ENCODE measurements at regions not wholly inside any gene's neighbourhood (a gene's known extent, or its start where the extent isn't known, plus 50 kb on each side); places are given as distances from the start of the nearest gene placed in this dataset.

- H2AFZ ChIP-seq (ENCODE audit: low read depth, low read length), result no peak overlapping the region
- H3K27ac ChIP-seq (ENCODE audit: low read length, poor library complexity, severe bottlenecking), result no peak overlapping the region
- no peak overlapping the region for H3K14ac ChIP-seq (ENCODE audit: low read length in 2 of 2)
- no peak overlapping the region for H3K4me3 ChIP-seq (ENCODE audit: insufficient read depth in 1 of 2, low read depth in 1 of 2, low read length in 2 of 2)
- no peaks in the 10 kb centered on the region for H3K36me3 ChIP-seq (ENCODE audit: control insufficient read depth in 1 of 2, insufficient read depth in 2 of 2, low read depth in 1 of 2, low read length in 2 of 2)
- no peak overlapping the region for H2AK5ac ChIP-seq (ENCODE audit: low read length, severe bottlenecking)
- H3K18ac ChIP-seq (ENCODE audit: low read depth in 1 of 2, low read length in 2 of 2), result no peak overlapping the region
- no peak overlapping the region for H3K4ac ChIP-seq (ENCODE audit: low read depth in 1 of 2, low read length in 2 of 2)
- no peaks in the 10 kb centered on the region for H3K27me3 ChIP-seq (ENCODE audit: control insufficient read depth in 1 of 2, insufficient read depth in 1 of 2, low read length in 2 of 2)
- H2BK12ac ChIP-seq (ENCODE audit: low read length in 2 of 2), result no peak overlapping the region
- no peak overlapping the region for H3K4me2 ChIP-seq (ENCODE audit: low read length, poor library complexity, severe bottlenecking)
- peaks cover 3% of the 10 kb centered on the region for H3K9me3 ChIP-seq (ENCODE audit: control insufficient read depth, low read length)
- H3K79me1 ChIP-seq (replicated peaks; ENCODE audit: low read length, poor library complexity, severe bottlenecking), result no peaks in the 10 kb centered on the region
- no peak for DNase-seq
- no peak overlapping the region for H2BK120ac ChIP-seq (ENCODE audit: low read depth, low read length)
- no peak overlapping the region for H2BK5ac ChIP-seq (ENCODE audit: low read depth, low read length, poor library complexity, severe bottlenecking)
- 92% methylated on average over 3 of the region's 3 CpGs for WGBS
- no peak overlapping the region for H3K23ac ChIP-seq (ENCODE audit: low read length in 2 of 2)
- no peak overlapping the region for H4K91ac ChIP-seq (ENCODE audit: low read length)
- H3K9ac ChIP-seq (ENCODE audit: low read length), result no peak overlapping the region
- H2BK15ac ChIP-seq (ENCODE audit: low read depth, poor library complexity, severe bottlenecking), result no peak overlapping the region
- no peaks in the 10 kb centered on the region for H3K4me1 ChIP-seq (ENCODE audit: control insufficient read depth, insufficient read depth, low read depth, low read length)
- no peak overlapping the region for H4K8ac ChIP-seq (ENCODE audit: low read length)
Measured at GRCh38 chr3:170785454-170785853, 84.5 kb downstream of the RPL22L1 start.

- H2BK15ac ChIP-seq (ENCODE audit: low read depth, poor library complexity, severe bottlenecking), result no peak overlapping the region
- no peak overlapping the region for H2AFZ ChIP-seq (ENCODE audit: low read depth, low read length)
- H3K27ac ChIP-seq (ENCODE audit: low read length, poor library complexity, severe bottlenecking), result no peak overlapping the region
- DNase-seq, result no peak
- no CpG with 5 or more reads among the region's 2 CpGs for WGBS
- no peaks in the 10 kb centered on the region for H3K4me1 ChIP-seq (ENCODE audit: control insufficient read depth, insufficient read depth, low read depth, low read length)
- no peak overlapping the region for H3K4me2 ChIP-seq (ENCODE audit: low read length, poor library complexity, severe bottlenecking)
- H2AK5ac ChIP-seq (ENCODE audit: low read length, severe bottlenecking), result no peak overlapping the region
- H3K23ac ChIP-seq (ENCODE audit: low read length in 2 of 2), result no peak overlapping the region
- no peak overlapping the region for H4K91ac ChIP-seq (ENCODE audit: low read length)
- no peak overlapping the region for H3K4me3 ChIP-seq (ENCODE audit: insufficient read depth in 1 of 2, low read depth in 1 of 2, low read length in 2 of 2)
- H3K79me1 ChIP-seq (replicated peaks; ENCODE audit: low read length, poor library complexity, severe bottlenecking), result no peaks in the 10 kb centered on the region
- H3K27me3 ChIP-seq (ENCODE audit: control insufficient read depth in 1 of 2, insufficient read depth in 1 of 2, low read length in 2 of 2), result no peaks in the 10 kb centered on the region
- H4K8ac ChIP-seq (ENCODE audit: low read length), result no peak overlapping the region
- no peak overlapping the region for H3K4ac ChIP-seq (ENCODE audit: low read depth in 1 of 2, low read length in 2 of 2)
- no peak overlapping the region for H2BK5ac ChIP-seq (ENCODE audit: low read depth, low read length, poor library complexity, severe bottlenecking)
- H2BK12ac ChIP-seq (ENCODE audit: low read length in 2 of 2), result no peak overlapping the region
- peaks cover 3% of the 10 kb centered on the region for H3K9me3 ChIP-seq (ENCODE audit: control insufficient read depth, low read length)
- H2BK120ac ChIP-seq (ENCODE audit: low read depth, low read length), result no peak overlapping the region
- H3K14ac ChIP-seq (ENCODE audit: low read length in 2 of 2), result no peak overlapping the region
- no peak overlapping the region for H3K9ac ChIP-seq (ENCODE audit: low read length)
- no peaks in the 10 kb centered on the region for H3K36me3 ChIP-seq (ENCODE audit: control insufficient read depth in 1 of 2, insufficient read depth in 2 of 2, low read depth in 1 of 2, low read length in 2 of 2)
- no peak overlapping the region for H3K18ac ChIP-seq (ENCODE audit: low read depth in 1 of 2, low read length in 2 of 2)
Measured at GRCh38 chr3:170784406-170784805, 85.6 kb downstream of the RPL22L1 start.

GRCh38 chr3:170780955-170781354 is 89.0 kb downstream of the RPL22L1 start:
- peak overlapping the region in 1 of 2 experiments; percentile 15 for H2BK12ac ChIP-seq (ENCODE audit: low read length in 2 of 2)
- peak overlapping the region in 1 of 2 experiments; percentile 24 for H3K23ac ChIP-seq (ENCODE audit: low read length in 2 of 2)

GRCh38 chr3:170780471-170780870 is 89.5 kb downstream of the RPL22L1 start:
- no peak overlapping the region for H2BK5ac ChIP-seq (ENCODE audit: low read depth, low read length, poor library complexity, severe bottlenecking)
- H3K4me3 ChIP-seq (ENCODE audit: insufficient read depth in 1 of 2, low read depth in 1 of 2, low read length in 2 of 2), result no peak overlapping the region
- no peaks in the 10 kb centered on the region for H3K36me3 ChIP-seq (ENCODE audit: control insufficient read depth in 1 of 2, insufficient read depth in 2 of 2, low read depth in 1 of 2, low read length in 2 of 2)
- peak overlapping the region in 1 of 2 experiments; percentile 73 for H3K4ac ChIP-seq (ENCODE audit: low read depth in 1 of 2, low read length in 2 of 2)
- no peak overlapping the region for H2BK15ac ChIP-seq (ENCODE audit: low read depth, poor library complexity, severe bottlenecking)
- no peak overlapping the region for H3K27ac ChIP-seq (ENCODE audit: low read length, poor library complexity, severe bottlenecking)
- H3K23ac ChIP-seq (ENCODE audit: low read length in 2 of 2), result no peak overlapping the region
- H3K9ac ChIP-seq (ENCODE audit: low read length), result no peak overlapping the region
- H3K9me3 ChIP-seq (ENCODE audit: control insufficient read depth, low read length), result peaks cover 6% of the 10 kb centered on the region
- no peaks in the 10 kb centered on the region for H3K4me1 ChIP-seq (ENCODE audit: control insufficient read depth, insufficient read depth, low read depth, low read length)
- no peak for DNase-seq
- H4K8ac ChIP-seq (ENCODE audit: low read length), result no peak overlapping the region
- no peak overlapping the region for H3K4me2 ChIP-seq (ENCODE audit: low read length, poor library complexity, severe bottlenecking)
- no peak overlapping the region for H3K18ac ChIP-seq (ENCODE audit: low read depth in 1 of 2, low read length in 2 of 2)
- H2BK12ac ChIP-seq (ENCODE audit: low read length in 2 of 2), result no peak overlapping the region
- WGBS, result 80% methylated on average over 1 of the region's 1 CpG
- no peak overlapping the region for H2AK5ac ChIP-seq (ENCODE audit: low read length, severe bottlenecking)
- no peak overlapping the region for H2AFZ ChIP-seq (ENCODE audit: low read depth, low read length)
- H3K27me3 ChIP-seq (ENCODE audit: control insufficient read depth in 1 of 2, insufficient read depth in 1 of 2, low read length in 2 of 2), result no peaks in the 10 kb centered on the region
- H3K14ac ChIP-seq (ENCODE audit: low read length in 2 of 2), result no peak overlapping the region
- H4K91ac ChIP-seq (ENCODE audit: low read length), result no peak overlapping the region
- no peak overlapping the region for H2BK120ac ChIP-seq (ENCODE audit: low read depth, low read length)
- H3K79me1 ChIP-seq (replicated peaks; ENCODE audit: low read length, poor library complexity, severe bottlenecking), result no peaks in the 10 kb centered on the region

More at GRCh38 chr3:170780955-170781354, 89.0 kb downstream of the RPL22L1 start:
- peaks cover 6% of the 10 kb centered on the region for H3K9me3 ChIP-seq (ENCODE audit: control insufficient read depth, low read length)
- H2BK5ac ChIP-seq (ENCODE audit: low read depth, low read length, poor library complexity, severe bottlenecking), result no peak overlapping the region
- H3K36me3 ChIP-seq (ENCODE audit: control insufficient read depth in 1 of 2, insufficient read depth in 2 of 2, low read depth in 1 of 2, low read length in 2 of 2), result no peaks in the 10 kb centered on the region
- H4K8ac ChIP-seq (ENCODE audit: low read length), result no peak overlapping the region
- no peak overlapping the region for H3K4me2 ChIP-seq (ENCODE audit: low read length, poor library complexity, severe bottlenecking)
- peak overlapping the region; percentile 4 for H3K9ac ChIP-seq (ENCODE audit: low read length)
- H2BK15ac ChIP-seq (ENCODE audit: low read depth, poor library complexity, severe bottlenecking), result no peak overlapping the region
- H2AFZ ChIP-seq (ENCODE audit: low read depth, low read length), result no peak overlapping the region
- H3K18ac ChIP-seq (ENCODE audit: low read depth in 1 of 2, low read length in 2 of 2), result no peak overlapping the region
- no peaks in the 10 kb centered on the region for H3K27me3 ChIP-seq (ENCODE audit: control insufficient read depth in 1 of 2, insufficient read depth in 1 of 2, low read length in 2 of 2)
- no peak overlapping the region for H4K91ac ChIP-seq (ENCODE audit: low read length)
- no peak overlapping the region for H3K4me3 ChIP-seq (ENCODE audit: insufficient read depth in 1 of 2, low read depth in 1 of 2, low read length in 2 of 2)
- H3K27ac ChIP-seq (ENCODE audit: low read length, poor library complexity, severe bottlenecking), result no peak overlapping the region
- no peak overlapping the region for H3K14ac ChIP-seq (ENCODE audit: low read length in 2 of 2)
- H3K4ac ChIP-seq (ENCODE audit: low read depth in 1 of 2, low read length in 2 of 2), result peak overlapping the region in 1 of 2 experiments; percentile 26
- no peak overlapping the region for H2BK120ac ChIP-seq (ENCODE audit: low read depth, low read length)
- no peaks in the 10 kb centered on the region for H3K79me1 ChIP-seq (replicated peaks; ENCODE audit: low read length, poor library complexity, severe bottlenecking)
- peak; percentile 84 for DNase-seq
- no peaks in the 10 kb centered on the region for H3K4me1 ChIP-seq (ENCODE audit: control insufficient read depth, insufficient read depth, low read depth, low read length)
- H2AK5ac ChIP-seq (ENCODE audit: low read length, severe bottlenecking), result no peak overlapping the region

All from mesenchymal stem cell (in vitro differentiated cells and primary cell).